GM12892 (cell line): ENCODE measurements at regions not wholly inside any gene's neighbourhood (a gene's known extent, or its start where the extent isn't known, plus 50 kb on each side); places are given as distances from the start of the nearest gene placed in this dataset.
A peak's percentile ranks its signal among the peaks of the same experiment; 100 is the strongest.

Experiments
- DNase-seq: peaks from one replicate; pipeline ENCODE4 v3.0.0; 2011; ENCODE audit not compliant: insufficient read length
- FAIRE-seq: peaks from 2 replicates; lab custom pipeline; 2011; peaks lifted over from hg19 to GRCh38; lab: Jason Lieb, UNC
- POLR2A ChIP-seq: IDR thresholded peaks from 2 replicates; pipeline ENCODE4 v1.6.1; 2011; ENCODE audit warnings: low read depth, low read length, control low read depth
- POLR2AphosphoS5 ChIP-seq: IDR thresholded peaks from 2 replicates; pipeline ENCODE4 v1.6.1; 2011; ENCODE audit warnings: low read depth, low read length, control low read depth
- TAF1 ChIP-seq: IDR thresholded peaks from 2 replicates; pipeline ENCODE4 v1.6.1; 2011; ENCODE audit warnings: low read depth, mild to moderate bottlenecking, control low read depth, low read length, borderline replicate concordance

DNA sequence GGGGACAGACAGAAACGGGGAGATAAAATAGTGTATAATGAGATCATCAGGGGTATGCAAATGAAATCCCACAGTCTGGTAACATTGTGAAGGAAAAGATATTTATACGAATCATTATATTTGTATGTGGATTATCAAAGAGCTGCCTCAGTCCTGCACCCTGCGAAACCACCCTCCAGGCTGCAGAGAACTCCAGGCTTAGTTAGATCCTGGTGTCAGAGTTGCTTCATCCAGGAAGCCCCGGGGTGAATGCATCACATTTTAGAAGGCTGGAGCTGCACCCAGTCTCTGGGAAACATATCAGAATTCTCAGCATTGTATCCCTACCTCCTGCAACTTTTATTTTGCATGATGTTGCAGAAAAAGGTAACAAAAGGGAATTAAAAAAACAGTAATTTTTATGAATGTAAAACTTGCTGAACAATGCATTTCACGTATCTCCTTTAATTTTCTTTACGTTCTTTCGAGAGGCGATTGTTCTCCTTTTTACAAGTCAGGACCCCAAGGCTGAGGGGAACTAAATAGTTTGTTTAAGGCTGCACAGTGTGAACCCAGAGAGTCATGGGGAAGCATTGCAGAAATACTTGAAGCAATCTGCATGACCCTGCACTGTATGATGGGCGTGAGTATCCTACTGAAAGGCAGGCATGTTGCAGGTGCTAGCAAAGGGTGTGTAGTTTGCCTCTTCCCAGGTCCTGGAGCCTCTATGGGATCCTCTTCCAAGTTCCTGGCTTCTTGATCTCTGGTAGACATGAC lies 299.5 kb upstream of the CLNK start:
- TF ChIP-seq POLR2A (no peak), POLR2AphosphoS5 (no peak), TAF1 (no peak)
- FAIRE-seq (no peak), DNase-seq (no peak)

DNA sequence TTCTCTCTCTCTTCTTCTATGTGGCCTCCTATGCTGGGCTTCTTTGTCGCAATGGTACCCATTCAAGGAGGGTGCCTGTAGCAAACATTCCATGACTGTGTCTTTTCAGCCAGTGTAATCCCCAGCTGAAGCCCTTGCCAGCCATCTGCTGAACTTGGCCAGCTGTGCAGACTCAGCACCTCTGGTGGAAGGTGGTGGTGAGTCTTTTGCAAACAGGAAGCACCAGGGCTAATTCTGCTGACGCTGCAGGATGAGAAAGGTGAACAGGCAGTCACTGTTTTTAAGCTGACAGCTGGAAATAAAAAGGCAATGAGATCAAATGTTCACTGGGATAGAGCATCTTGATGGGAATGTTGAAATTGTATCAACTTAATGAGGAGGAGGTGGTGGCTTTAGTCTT lies 298.7 kb upstream of the CLNK start:
- FAIRE-seq (peak; percentile 53), DNase-seq (no peak)

DNA sequence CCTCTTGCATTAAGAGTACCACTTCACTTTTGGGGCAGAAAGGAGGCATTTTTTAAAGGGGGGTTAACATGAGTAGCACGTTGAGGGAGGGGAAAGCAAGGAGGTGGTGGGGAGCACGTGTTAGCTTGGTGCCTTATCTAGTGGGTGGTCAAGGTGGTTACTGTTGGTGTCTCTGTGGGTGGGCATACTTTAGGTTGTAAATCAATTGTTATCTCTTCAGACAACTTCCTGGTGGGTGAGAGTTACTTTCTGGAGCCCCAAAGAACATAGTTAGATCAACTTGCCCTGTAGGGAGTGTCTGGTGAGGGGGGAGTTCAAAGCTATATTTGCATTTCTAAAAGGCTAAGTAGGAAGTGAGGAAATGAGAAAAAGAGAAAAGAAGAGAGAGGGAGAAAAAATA lies 297.7 kb upstream of the CLNK start:
- FAIRE-seq: no peak
- no peak for DNase-seq
- no peak for TF ChIP-seq POLR2A
- no peak for TF ChIP-seq POLR2AphosphoS5
- no peak for TF ChIP-seq TAF1

More for the DNA sequence above, 298.7 kb upstream of the CLNK start:
- TF ChIP-seq POLR2A: no peak
- TF ChIP-seq POLR2AphosphoS5: no peak
- no peak for TF ChIP-seq TAF1

DNA sequence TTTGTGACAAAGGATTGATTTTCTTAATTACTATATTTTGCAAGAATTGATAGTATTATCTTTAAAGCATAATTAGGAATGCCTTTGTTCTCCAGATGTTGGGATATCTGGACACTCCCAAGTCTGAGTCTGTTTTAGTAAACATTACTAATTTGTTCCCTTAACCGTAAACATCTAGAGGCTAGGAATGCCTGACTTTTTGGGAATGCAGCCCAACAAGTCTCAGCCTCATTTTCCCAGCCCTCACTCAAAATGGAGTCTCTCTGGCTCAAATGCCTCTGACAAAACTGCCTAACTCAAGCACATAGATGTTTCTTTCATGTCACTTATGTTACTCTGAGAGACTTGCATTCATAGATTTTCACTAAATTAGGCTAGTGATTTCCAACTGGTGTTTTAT lies 297.0 kb upstream of the CLNK start:
- TF ChIP-seq POLR2AphosphoS5: no peak
- no peak for TF ChIP-seq POLR2A
- TF ChIP-seq TAF1: no peak
- DNase-seq (no peak), FAIRE-seq (no peak)

DNA sequence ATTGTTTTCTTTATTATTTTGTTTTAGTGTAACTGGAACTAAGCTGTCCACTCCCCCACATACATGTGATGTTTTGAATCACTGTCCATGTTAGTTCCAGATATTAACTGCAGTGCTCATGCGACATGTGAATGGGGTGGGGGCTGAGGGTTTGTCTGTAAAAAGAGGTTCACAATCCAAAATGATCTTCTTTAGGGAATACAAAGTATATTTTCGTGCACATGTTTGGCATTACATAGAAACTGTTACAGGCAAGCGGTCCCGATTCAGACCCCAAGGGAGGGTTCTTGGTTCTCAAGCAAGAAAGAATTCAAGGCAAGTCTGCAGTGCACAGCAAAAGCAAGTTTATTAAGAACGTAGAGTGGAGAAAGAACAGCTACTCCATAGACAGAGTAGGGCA lies 296.5 kb upstream of the CLNK start:
- TF ChIP-seq POLR2AphosphoS5 (no peak), POLR2A (no peak), TAF1 (no peak)
- FAIRE-seq (no peak), DNase-seq (no peak)

DNA sequence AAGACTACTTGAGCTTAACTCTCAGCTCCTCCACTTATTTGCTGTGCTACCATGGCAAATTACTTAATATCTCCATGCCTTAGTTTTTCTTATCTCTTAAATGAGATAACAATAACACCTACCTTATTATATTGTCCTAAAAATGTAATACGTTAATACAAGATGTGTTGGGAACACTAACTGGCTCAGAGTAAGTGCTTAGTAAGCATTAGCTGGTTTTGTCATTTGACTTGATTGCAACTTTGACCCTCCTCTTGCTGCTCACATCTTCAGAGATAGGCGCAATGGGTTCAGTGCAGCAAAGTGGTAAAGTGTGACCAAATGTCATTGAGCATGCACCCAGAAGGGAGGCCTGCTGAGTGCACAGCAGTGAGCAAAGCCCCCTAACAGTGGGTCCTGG lies 294.5 kb upstream of the CLNK start:
- FAIRE-seq (no peak), DNase-seq (no peak)
- TF ChIP-seq TAF1: no peak
- TF ChIP-seq POLR2AphosphoS5: no peak
- TF ChIP-seq POLR2A: no peak

DNA sequence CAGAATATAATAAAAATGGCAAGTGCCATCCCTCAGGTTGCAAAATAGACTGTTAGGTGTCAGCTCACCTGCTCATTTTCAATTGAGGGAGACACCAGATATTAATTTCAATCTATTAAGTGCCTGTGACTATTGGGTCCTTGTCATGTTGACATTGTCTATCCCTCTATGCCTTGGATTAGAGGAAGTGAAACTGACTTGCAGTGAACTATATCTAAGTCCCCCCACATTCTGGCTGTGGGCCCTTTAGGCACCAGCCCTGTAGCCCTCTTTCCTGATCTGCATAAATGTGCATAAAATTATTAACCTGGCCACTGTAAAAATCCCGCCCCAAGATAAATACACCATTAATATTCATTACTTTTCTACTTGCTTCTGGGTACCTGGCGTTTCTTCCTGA lies 293.0 kb upstream of the CLNK start:
- TF ChIP-seq TAF1: no peak
- TF ChIP-seq POLR2A: no peak
- TF ChIP-seq POLR2AphosphoS5: no peak
- no peak for DNase-seq

DNA sequence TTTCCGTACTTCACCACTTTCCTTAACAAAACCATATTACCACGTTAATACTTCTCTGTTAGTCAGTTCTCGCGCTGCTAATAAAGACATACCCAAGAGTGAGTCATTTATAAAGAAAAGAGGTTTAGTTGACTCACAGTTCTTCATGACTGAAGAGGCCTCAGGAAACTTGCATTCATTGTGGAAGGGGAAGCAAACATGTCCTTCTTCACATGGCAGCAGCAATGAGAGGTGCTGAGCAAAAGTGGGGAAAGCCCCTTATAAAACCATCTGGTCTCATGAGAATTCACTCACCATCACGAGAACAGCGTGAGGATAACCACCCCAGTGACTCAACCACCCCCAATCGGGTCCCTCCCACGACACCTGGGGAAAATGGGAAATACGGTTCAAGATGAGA lies 289.8 kb upstream of the CLNK start:
- FAIRE-seq (no peak), DNase-seq (no peak)
- TF ChIP-seq POLR2A (no peak), TAF1 (no peak), POLR2AphosphoS5 (no peak)

More for the DNA sequence above, 293.0 kb upstream of the CLNK start:
- no peak for FAIRE-seq

DNA sequence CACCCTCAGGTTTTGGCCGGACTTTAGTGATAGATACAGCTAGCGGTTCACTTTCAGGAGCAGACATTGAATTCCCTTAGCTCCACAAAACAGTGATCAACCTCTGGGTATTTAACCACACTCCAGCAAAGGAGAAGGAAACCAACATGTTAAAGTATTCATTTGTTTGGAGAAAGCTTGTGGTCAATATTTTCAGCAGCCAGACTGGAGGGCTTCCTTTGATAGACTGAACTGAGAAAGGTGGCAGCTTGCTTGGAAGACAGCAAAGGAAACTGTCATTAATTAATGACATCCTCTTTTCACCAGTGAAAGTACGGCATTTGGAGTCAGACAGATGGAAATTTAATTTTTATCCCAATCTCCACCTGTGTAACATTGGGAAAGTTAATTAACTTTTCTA lies 289.1 kb upstream of the CLNK start:
- TF ChIP-seq TAF1 (no peak), POLR2AphosphoS5 (no peak), POLR2A (no peak)
- no peak for DNase-seq
- no peak for FAIRE-seq

DNA sequence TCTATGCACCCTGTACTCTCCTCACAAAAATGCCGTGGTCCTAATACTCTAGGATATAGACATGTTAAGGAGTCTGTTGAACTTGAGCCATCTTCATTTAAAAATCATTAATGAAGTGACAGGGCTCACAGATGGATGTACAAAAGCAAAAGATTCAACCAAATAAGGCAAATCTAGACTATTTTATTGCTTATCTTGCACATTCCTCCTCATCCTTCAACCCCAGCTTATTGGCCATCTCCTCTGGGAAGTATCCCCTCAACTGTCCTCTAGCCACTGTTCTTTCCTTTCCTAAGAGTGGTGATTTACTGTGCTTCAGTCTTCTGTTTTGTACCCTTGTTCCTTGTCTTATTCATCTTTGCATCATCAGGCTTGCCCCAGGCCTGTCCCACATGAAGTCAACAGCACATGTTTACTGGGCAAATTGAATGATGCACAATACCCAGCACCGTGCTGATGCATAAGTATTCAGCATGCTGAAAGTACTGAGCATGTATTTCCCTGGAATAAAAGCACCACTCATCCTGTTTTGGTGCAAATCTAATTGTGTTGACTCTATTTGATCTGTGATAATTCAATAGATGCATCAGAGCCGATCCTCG lies 287.3 kb upstream of the CLNK start:
- TF ChIP-seq POLR2A: no peak
- TF ChIP-seq POLR2AphosphoS5: no peak
- no peak for TF ChIP-seq TAF1
- DNase-seq: no peak
- FAIRE-seq: no peak

DNA sequence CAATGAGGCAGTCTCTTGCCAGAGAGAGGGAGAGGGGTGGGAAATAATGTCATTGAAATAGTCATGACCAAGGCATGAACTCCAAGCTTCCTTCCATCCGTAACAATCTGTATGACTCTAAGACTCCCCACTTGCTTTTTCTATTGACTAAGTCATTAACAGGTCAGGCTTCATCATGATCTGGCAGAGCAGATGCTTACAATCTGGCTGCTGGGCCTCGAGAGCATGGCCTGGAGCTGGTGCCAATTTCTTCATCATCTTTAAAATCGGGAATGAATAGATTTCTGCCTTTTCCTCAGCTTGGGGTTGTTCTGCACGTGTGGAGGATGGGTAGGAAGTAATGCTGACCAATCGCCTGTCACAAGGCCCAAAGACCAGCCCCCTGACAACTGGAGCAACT lies 280.6 kb upstream of the CLNK start:
- DNase-seq: no peak

DNA sequence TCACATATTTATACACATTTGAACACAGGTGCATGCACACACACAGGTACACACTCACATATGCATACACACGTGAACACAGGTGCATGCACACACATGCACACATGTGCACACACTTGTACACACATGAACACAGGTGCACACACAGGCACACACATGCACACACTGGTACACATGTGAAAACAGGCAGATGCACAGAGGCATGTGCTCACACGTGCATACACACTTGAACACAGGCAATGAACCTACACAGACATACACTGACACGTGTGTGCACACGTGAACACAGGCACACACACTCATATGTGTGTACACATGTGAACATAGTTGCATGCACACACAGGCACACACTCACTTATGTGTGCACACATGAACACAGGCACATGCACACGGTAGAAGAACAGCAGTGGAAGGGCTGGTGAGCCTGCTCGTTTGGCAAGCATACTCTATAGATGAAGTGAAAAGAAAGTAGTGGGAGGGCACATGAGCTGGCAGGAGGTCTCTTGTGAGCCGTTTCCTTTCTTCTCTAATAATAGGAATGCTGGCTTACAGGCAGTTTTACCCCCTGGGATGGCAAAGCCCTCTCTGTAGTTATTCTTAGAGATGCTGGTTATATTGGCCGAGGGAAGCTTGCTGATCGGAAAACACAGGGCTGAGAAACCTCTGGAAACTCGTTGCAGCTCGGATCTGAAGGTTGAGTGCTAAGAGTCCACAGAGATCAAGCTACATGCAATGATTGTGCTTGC lies 279.6 kb upstream of the CLNK start:
- TF ChIP-seq TAF1 (no peak), POLR2A (no peak), POLR2AphosphoS5 (no peak)
- peak; percentile 65 for FAIRE-seq
- no peak for DNase-seq

More for the DNA sequence above, 280.6 kb upstream of the CLNK start:
- TF ChIP-seq TAF1 (no peak), POLR2A (no peak), POLR2AphosphoS5 (no peak)
- FAIRE-seq: peak; percentile 73
